Stimulated activated naive CD4-positive, alpha-beta T cell (primary cell): ENCODE measurements at regions not wholly inside any gene's neighbourhood (a gene's known extent, or its start where the extent isn't known, plus 50 kb on each side); places are given as distances from the start of the nearest gene placed in this dataset.

ENCODE experiments used
- DNase-seq, 6 experiments: peaks; one replicate each; lab custom pipeline; 2025; lab: John Stamatoyannopoulos, UW

GRCh38 chr4:176902710-176903323 lies 110.1 kb upstream of the VEGFC start:
- no peak for DNase-seq

GRCh38 chr4:176906709-176907108 lies 114.0 kb upstream of the VEGFC start:
- DNase-seq: no peak

- no peak for DNase-seq
Measured at GRCh38 chr4:176910646-176911045, 117.9 kb upstream of the VEGFC start.

GRCh38 chr4:176919631-176920030 lies 126.9 kb upstream of the VEGFC start:
- no peak for DNase-seq

- no peak for DNase-seq
Measured at GRCh38 chr4:176920694-176921093, 128.0 kb upstream of the VEGFC start.

GRCh38 chr4:176921256-176921655 lies 128.5 kb upstream of the VEGFC start:
- no peak for DNase-seq

GRCh38 chr4:176924238-176924637 lies 131.5 kb upstream of the VEGFC start:
- no peak for DNase-seq

- no peak for DNase-seq
Measured at GRCh38 chr4:176925962-176926361, 133.2 kb upstream of the VEGFC start.

- DNase-seq: no peak
Measured at GRCh38 chr4:176927117-176927516, 134.4 kb upstream of the VEGFC start.

- DNase-seq: no peak
Measured at GRCh38 chr4:176927664-176928063, 134.9 kb upstream of the VEGFC start.

GRCh38 chr4:176939445-176939844 lies 146.7 kb upstream of the VEGFC start:
- DNase-seq: no peak

- DNase-seq: no peak
Measured at GRCh38 chr4:176945334-176945733, 152.6 kb upstream of the VEGFC start.

GRCh38 chr4:176949029-176949428 lies 156.3 kb upstream of the VEGFC start:
- no peak for DNase-seq

GRCh38 chr4:176953021-176953420 lies 160.3 kb upstream of the VEGFC start:
- no peak for DNase-seq

GRCh38 chr4:176957353-176958118 lies 164.8 kb upstream of the VEGFC start:
- no peak for DNase-seq

- no peak for DNase-seq
Measured at GRCh38 chr4:176959980-176960379, 167.3 kb upstream of the VEGFC start.

GRCh38 chr4:176963121-176963520 lies 170.4 kb upstream of the VEGFC start:
- DNase-seq: no peak

GRCh38 chr4:176964116-176964691 lies 171.5 kb upstream of the VEGFC start:
- no peak for DNase-seq

- DNase-seq: no peak
Measured at GRCh38 chr4:176967586-176967985, 174.9 kb upstream of the VEGFC start.

- no peak for DNase-seq
Measured at GRCh38 chr4:176968094-176968493, 175.4 kb upstream of the VEGFC start.

- DNase-seq: no peak
Measured at GRCh38 chr4:176969011-176969410, 176.3 kb upstream of the VEGFC start.

- DNase-seq: no peak
Measured at GRCh38 chr4:176970853-176971252, 178.1 kb upstream of the VEGFC start.

GRCh38 chr4:176971576-176972115 lies 178.9 kb upstream of the VEGFC start:
- DNase-seq: no peak
